Parathyroid adenoma (tissue), 2 donors: ENCODE measurements at regions not wholly inside any gene's neighbourhood (a gene's known extent, or its start where the extent isn't known, plus 50 kb on each side); places are given as distances from the start of the nearest gene placed in this dataset.

Source experiments
- H2AFZ ChIP-seq: fragments of 300-600 bp; sonication (generic); one replicate; pipeline ENCODE4 v1.7.0; 2017; ENCODE audit warnings: antibody characterized with exemption, mild to moderate bottlenecking
- H3K27ac ChIP-seq: fragments of 300-600 bp; sonication (generic); one replicate; pipeline ENCODE4 v1.7.0; 2017
- H3K27me3 ChIP-seq: fragments of 300-600 bp; sonication (generic); one replicate; pipeline ENCODE4 v1.7.0; 2017; ENCODE audit warnings: low read length; ENCODE audit not compliant: control insufficient read depth, insufficient read depth
- H3K36me3 ChIP-seq: fragments of 300-600 bp; sonication (generic); one replicate; pipeline ENCODE4 v1.7.0; 2017; ENCODE audit warnings: low read length; ENCODE audit not compliant: control insufficient read depth, insufficient read depth
- H3K4me1 ChIP-seq: fragments of 300-600 bp; sonication (generic); one replicate; pipeline ENCODE4 v1.7.0; 2017; ENCODE audit warnings: control low read depth
- H3K4me2 ChIP-seq: fragments of 300-600 bp; sonication (generic); one replicate; pipeline ENCODE4 v1.7.0; 2017; ENCODE audit warnings: low read length
- H3K4me3 ChIP-seq: fragments of 300-600 bp; sonication (generic); one replicate; pipeline ENCODE4 v1.7.0; 2017; ENCODE audit warnings: low read depth, low read length
- H3K79me2 ChIP-seq: fragments of 300-600 bp; sonication (generic); one replicate; pipeline ENCODE4 v1.7.0; 2017; ENCODE audit warnings: control low read depth
- H3K9ac ChIP-seq: fragments of 300-600 bp; sonication (generic); one replicate; pipeline ENCODE4 v1.7.0; 2017; ENCODE audit warnings: mild to moderate bottlenecking
- H3K9me3 ChIP-seq: fragments of 300-600 bp; sonication (generic); one replicate; pipeline ENCODE4 v1.7.0; 2017; ENCODE audit warnings: low read length; ENCODE audit not compliant: control insufficient read depth
- CTCF ChIP-seq: fragments of 300-600 bp; sonication (generic); IDR thresholded peaks from one replicate; pipeline ENCODE4 v1.7.0; 2017; ENCODE audit warnings: antibody characterized with exemption, mild to moderate bottlenecking
- donor health status: primary hyperparathyroidism.

GRCh38 chr18:73462092-73462491 is 594.3 kb upstream of the NETO1 start:
- no peaks in the 10 kb centered on the region for H3K36me3 ChIP-seq
- no peaks in the 10 kb centered on the region for H3K79me2 ChIP-seq
- no peak overlapping the region for H3K4me3 ChIP-seq
- no peak overlapping the region for H3K27ac ChIP-seq
- no peaks in the 10 kb centered on the region for H3K9me3 ChIP-seq
- H3K4me1 ChIP-seq, result no peaks in the 10 kb centered on the region
- H2AFZ ChIP-seq, result no peak overlapping the region
- no peak overlapping the region for H3K9ac ChIP-seq
- H3K4me2 ChIP-seq, result no peak overlapping the region
- H3K27me3 ChIP-seq, result no peaks in the 10 kb centered on the region
- no peak for TF ChIP-seq CTCF

- Histone ChIP-seq H3K27me3 (no peaks in the 10 kb centered on the region), H3K4me2 (no peak overlapping the region), H3K36me3 (no peaks in the 10 kb centered on the region), H3K4me1 (no peaks in the 10 kb centered on the region), H3K27ac (no peak overlapping the region), H2AFZ (no peak overlapping the region), H3K9me3 (no peaks in the 10 kb centered on the region), H3K9ac (no peak overlapping the region), H3K79me2 (no peaks in the 10 kb centered on the region), H3K4me3 (no peak overlapping the region)
- no peak for TF ChIP-seq CTCF
Measured at GRCh38 chr18:73461780-73462059, 593.9 kb upstream of the NETO1 start.

DNA sequence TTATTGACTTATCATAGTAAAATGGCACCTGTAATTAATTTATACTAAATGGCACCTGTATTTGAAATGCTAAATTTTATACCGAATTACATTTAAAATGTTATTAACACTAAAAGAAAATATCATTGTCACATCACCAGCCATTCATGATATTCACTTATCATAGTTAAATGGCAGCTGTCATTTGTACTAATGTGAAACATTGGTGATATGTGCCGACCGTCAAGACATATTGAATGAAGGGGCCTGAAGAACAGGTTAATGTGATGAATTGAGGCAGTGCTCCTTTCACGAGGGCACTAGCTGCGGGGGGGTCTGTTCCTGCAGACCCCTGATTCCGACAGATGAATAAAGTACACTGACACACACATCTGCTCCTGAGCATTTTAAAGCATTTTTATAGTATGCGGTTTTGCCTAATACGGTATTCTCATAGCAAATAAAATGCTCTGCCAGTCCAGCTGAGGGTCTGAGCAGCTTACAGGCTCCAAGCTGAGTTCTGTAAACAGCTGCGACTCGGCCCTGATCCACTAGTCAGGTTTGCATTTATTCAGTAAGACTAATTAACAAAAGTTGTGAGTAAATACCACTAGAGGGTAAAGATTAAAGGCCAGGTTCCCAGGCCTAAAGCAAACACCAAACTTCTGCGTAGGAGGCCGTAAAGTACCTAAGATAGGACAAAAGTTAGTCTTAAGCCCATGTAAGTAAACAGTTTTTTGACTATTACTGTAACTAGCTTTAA is 593.4 kb upstream of the NETO1 start:
- Histone ChIP-seq H3K36me3 (no peaks in the 10 kb centered on the region), H3K4me1 (no peaks in the 10 kb centered on the region), H3K4me2 (no peak overlapping the region), H3K9me3 (no peaks in the 10 kb centered on the region), H2AFZ (no peak overlapping the region), H3K79me2 (no peaks in the 10 kb centered on the region), H3K9ac (no peak overlapping the region), H3K27me3 (no peaks in the 10 kb centered on the region), H3K4me3 (no peak overlapping the region), H3K27ac (no peak overlapping the region)
- TF ChIP-seq CTCF, result no peak

- H3K27ac ChIP-seq, result peak overlapping the region; percentile 50
- H3K4me1 ChIP-seq, result no peaks in the 10 kb centered on the region
- no peak for TF ChIP-seq CTCF
- no peak overlapping the region for H3K4me3 ChIP-seq
- H3K27me3 ChIP-seq, result no peaks in the 10 kb centered on the region
- no peak overlapping the region for H3K4me2 ChIP-seq
- no peaks in the 10 kb centered on the region for H3K36me3 ChIP-seq
- no peaks in the 10 kb centered on the region for H3K9me3 ChIP-seq
- no peaks in the 10 kb centered on the region for H3K79me2 ChIP-seq
- H2AFZ ChIP-seq, result no peak overlapping the region
- H3K9ac ChIP-seq, result no peak overlapping the region
Measured at GRCh38 chr18:73458186-73458964, 590.6 kb upstream of the NETO1 start.

GRCh38 chr18:73456643-73457042 is 588.9 kb upstream of the NETO1 start:
- Histone ChIP-seq H3K4me3 (no peak overlapping the region), H3K36me3 (no peaks in the 10 kb centered on the region), H3K27ac (no peak overlapping the region), H3K4me2 (no peak overlapping the region), H3K4me1 (no peaks in the 10 kb centered on the region), H2AFZ (no peak overlapping the region), H3K27me3 (no peaks in the 10 kb centered on the region), H3K79me2 (no peaks in the 10 kb centered on the region), H3K9ac (no peak overlapping the region), H3K9me3 (no peaks in the 10 kb centered on the region)
- TF ChIP-seq CTCF, result no peak
